ENCODE measurements at regions not wholly inside any gene's neighbourhood (a gene's known extent, or its start where the extent isn't known, plus 50 kb on each side); places are given as distances from the start of the nearest gene placed in this dataset.

DNA sequence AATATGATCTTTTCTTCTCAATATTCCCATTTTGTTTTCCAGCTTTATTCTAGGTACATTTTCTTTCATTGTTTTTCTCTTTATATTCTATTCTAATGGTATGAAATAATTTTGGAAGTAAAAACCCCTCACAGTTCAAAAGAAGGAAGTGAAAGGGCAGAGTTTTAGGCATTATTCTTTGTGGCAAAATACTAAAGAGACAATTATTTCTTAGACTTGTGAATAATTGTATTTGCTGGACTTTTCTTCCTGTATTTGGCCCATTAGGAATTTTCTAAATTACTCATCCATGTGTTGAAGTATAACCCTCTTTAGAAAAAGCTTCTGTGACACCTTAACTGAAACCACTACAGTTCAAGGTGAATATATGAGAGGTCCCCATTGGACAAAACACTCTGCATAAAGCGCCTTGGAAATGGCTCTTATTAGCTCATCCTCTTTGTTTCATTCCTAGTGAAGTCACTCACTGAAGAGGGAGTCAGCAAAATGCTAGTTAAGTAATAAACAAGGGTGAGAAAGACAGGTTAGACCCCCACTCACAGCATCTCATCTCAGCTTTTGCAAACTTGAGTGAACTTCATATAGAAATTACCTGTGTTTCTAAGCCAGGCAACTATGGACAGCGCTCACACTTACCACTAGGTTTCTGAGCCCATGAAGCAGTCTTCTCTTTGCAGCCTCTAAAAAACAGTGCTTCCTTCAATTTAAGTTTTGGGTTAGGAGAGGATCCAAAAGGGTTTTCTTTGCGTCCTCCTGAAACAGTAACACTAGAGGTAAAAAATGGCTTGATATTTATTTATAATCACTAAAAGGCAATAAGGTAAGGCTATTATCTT, 327.5 kb downstream of the ARPP21 start:
- no peak overlapping the region for H3K4me3 ChIP-seq (ENCODE audit: extremely low read depth in 1 of 4, insufficient read depth in 2 of 4, low read depth in 3 of 4, low read length in 4 of 4)
- CTCF ChIA-PET (ENCODE audit: partially characterized antibody), result interaction anchor here (0.6 to 3.0 kb wide), 29 partner anchors 8 to 1028 kb away, joined by 3 to 22 read pairs (median 4); no protein-coding TSS in a partner anchor
- no peak for TF ChIP-seq EZH2 (IDR thresholded peaks at IDR 0.05; ENCODE audit: low read depth, low read length, severe bottlenecking)
- TF ChIP-seq, protein P1, sequence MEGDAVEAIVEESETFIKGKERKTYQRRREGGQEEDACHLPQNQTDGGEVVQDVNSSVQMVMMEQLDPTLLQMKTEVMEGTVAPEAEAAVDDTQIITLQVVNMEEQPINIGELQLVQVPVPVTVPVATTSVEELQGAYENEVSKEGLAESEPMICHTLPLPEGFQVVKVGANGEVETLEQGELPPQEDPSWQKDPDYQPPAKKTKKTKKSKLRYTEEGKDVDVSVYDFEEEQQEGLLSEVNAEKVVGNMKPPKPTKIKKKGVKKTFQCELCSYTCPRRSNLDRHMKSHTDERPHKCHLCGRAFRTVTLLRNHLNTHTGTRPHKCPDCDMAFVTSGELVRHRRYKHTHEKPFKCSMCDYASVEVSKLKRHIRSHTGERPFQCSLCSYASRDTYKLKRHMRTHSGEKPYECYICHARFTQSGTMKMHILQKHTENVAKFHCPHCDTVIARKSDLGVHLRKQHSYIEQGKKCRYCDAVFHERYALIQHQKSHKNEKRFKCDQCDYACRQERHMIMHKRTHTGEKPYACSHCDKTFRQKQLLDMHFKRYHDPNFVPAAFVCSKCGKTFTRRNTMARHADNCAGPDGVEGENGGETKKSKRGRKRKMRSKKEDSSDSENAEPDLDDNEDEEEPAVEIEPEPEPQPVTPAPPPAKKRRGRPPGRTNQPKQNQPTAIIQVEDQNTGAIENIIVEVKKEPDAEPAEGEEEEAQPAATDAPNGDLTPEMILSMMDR (IDR thresholded peaks at IDR 0.05; ENCODE audit: control extremely low read depth in 1 of 3, insufficient read depth in 1 of 3, low read depth in 1 of 3, low read length in 3 of 3), result peak in 1 of 3 experiments; percentile 2; a peak in 1 of 4 replicates
- H3K27ac ChIP-seq (ENCODE audit: low read depth, low read length), result no peak overlapping the region
- no peak for DNase-seq (ENCODE audit: low read depth in 1 of 2, low spot score in 2 of 2)
- H3K4ac ChIP-seq (replicated peaks; ENCODE audit: insufficient read length, low read depth, low read length), result no peak overlapping the region
- H3K14ac ChIP-seq (ENCODE audit: insufficient read length), result no peak overlapping the region
- no peak overlapping the region for H2BK15ac ChIP-seq (ENCODE audit: low read length)
- H2BK5ac ChIP-seq (ENCODE audit: low read depth, low read length), result no peak overlapping the region
- no peaks in the 10 kb centered on the region for H3K27me3 ChIP-seq (replicated peaks in 1 of 4; ENCODE audit: control insufficient read depth in 3 of 4, extremely low read depth in 1 of 4, insufficient read depth in 3 of 4, low read length in 3 of 4)
- no peaks in the 10 kb centered on the region for H3K9me3 ChIP-seq (ENCODE audit: insufficient read depth in 2 of 2, low read depth in 1 of 2, low read length in 1 of 2)
- no peak overlapping the region for H3K23ac ChIP-seq (ENCODE audit: insufficient read length)
- H2AFZ ChIP-seq (ENCODE audit: low read length), result 0 out of 2 replicates have a peak overlapping the region, but pooled peaks have one; percentile 12
- no peak overlapping the region for H2AK5ac ChIP-seq (ENCODE audit: low read depth, low read length)
- H3K9ac ChIP-seq (replicated peaks in 1 of 4; ENCODE audit: extremely low read depth in 1 of 4, low read depth in 3 of 4, low read length in 3 of 4), result no peak overlapping the region
- H3K56ac ChIP-seq (replicated peaks; ENCODE audit: insufficient read length, low read depth, low read length), result no peak overlapping the region
- no peak overlapping the region for H3K18ac ChIP-seq (ENCODE audit: extremely low read depth, low read length)
- no peak overlapping the region for H2BK12ac ChIP-seq (ENCODE audit: low read depth, low read length)
- H4K5ac ChIP-seq (ENCODE audit: insufficient read length, low read depth, low read length), result no peak overlapping the region
- no peaks in the 10 kb centered on the region for H3K79me2 ChIP-seq (ENCODE audit: control insufficient read depth in 1 of 2, insufficient read depth in 2 of 2, low read length in 2 of 2)
- no peak overlapping the region for H3K4me2 ChIP-seq (ENCODE audit: insufficient read depth in 1 of 2, low read depth in 2 of 2, low read length in 2 of 2)
- peaks cover under 1% of the 10 kb centered on the region; the same call in 1 of the 2 replicates for H3K23me2 ChIP-seq (ENCODE audit: low read depth, low read length)
- no peak overlapping the region for H4K8ac ChIP-seq (ENCODE audit: extremely low read depth, insufficient read depth, low read length)
- no peak for FAIRE-seq
- H2BK20ac ChIP-seq (ENCODE audit: low read length), result no peak overlapping the region
- H2BK120ac ChIP-seq (replicated peaks; ENCODE audit: low read depth, low read length), result no peak overlapping the region
- H3K36me3 ChIP-seq (ENCODE audit: control insufficient read depth in 2 of 4, insufficient read depth in 4 of 4, low read length in 3 of 4), result no peaks in the 10 kb centered on the region
- H4K20me1 ChIP-seq (replicated peaks in 1 of 2; ENCODE audit: control insufficient read depth in 1 of 2, insufficient read depth in 2 of 2, low read length in 2 of 2), result no peaks in the 10 kb centered on the region
- no peak overlapping the region for H4K91ac ChIP-seq (replicated peaks; ENCODE audit: insufficient read length, low read length)
- WGBS, 2 experiments (ENCODE audit: extremely low coverage in 1 of 2, insufficient coverage in 1 of 2, insufficient read length in 1 of 2, insufficient replicate concordance in 2 of 2, low coverage in 1 of 2, low lambda C conversion rate in 2 of 2, missing lambda C conversion rate in 1 of 2), result 89% methylated on average over 3 of the region's 3 CpGs; no CpG with 5 or more reads in 1 of the 2 experiments
- POLR2A ChIA-PET (ENCODE audit: partially characterized antibody), result no interaction called here
- H3K79me1 ChIP-seq (ENCODE audit: low read depth, low read length), result no peaks in the 10 kb centered on the region
- no peaks in the 10 kb centered on the region for H3K4me1 ChIP-seq (replicated peaks in 1 of 4; ENCODE audit: control insufficient read depth in 3 of 4, insufficient read depth in 4 of 4, low read length in 3 of 4)

All from H1 (cell line).